IMR-90 (cell line): ENCODE measurements at regions not wholly inside any gene's neighbourhood (a gene's known extent, or its start where the extent isn't known, plus 50 kb on each side); places are given as distances from the start of the nearest gene placed in this dataset.

Source experiments
- ATAC-seq: fragments of 200-7000 bp; cut with Tn5 transposase; 2 replicates; pipeline ENCODE4 v1.9.1; 2020; ENCODE audit warnings: low read depth, mild to moderate bottlenecking, moderate library complexity
- BruUV-seq: library from RNA; stranded (reverse); fragments of 400-500 nt; replicated peaks from 2 replicates; lab custom pipeline; 2021; lab: Mats Ljungman, UMichigan
- CTCF ChIA-PET: fragments of 300-600 bp; formaldehyde crosslinking; extraction: SDS; loops from one replicate; lab custom pipeline; 2021; ENCODE audit warnings: antibody characterized with exemption; lab: Yijun Ruan, JAX
- POLR2A ChIA-PET: fragments of 300-600 bp; sonication (Branson Sonifier 250); formaldehyde crosslinking; loops from one replicate; lab custom pipeline; 2022; ENCODE audit warnings: antibody characterized with exemption; ENCODE audit not compliant: unreplicated experiment; lab: Charles Lee
- DNase-seq: peaks from one replicate; pipeline ENCODE4 v3.0.0; 2013
- H2AFZ ChIP-seq: replicated peaks from 2 replicates; pipeline ENCODE3; 2013; ENCODE audit warnings: low read length, mild to moderate bottlenecking; ENCODE audit not compliant: poor library complexity
- H2AK5ac ChIP-seq: 2 replicates; pipeline ENCODE4 v1.6.1; 2013; ENCODE audit warnings: low read depth, low read length, inconsistent platforms
- H2AK9ac ChIP-seq: replicated peaks from 2 replicates; pipeline ENCODE3; 2013; ENCODE audit warnings: mild to moderate bottlenecking, low read depth, low read length, moderate library complexity; ENCODE audit not compliant: poor library complexity
- H2BK120ac ChIP-seq: 2 replicates; pipeline ENCODE4 v1.6.1; 2013; ENCODE audit warnings: low read depth, low read length, inconsistent platforms
- H2BK15ac ChIP-seq: 3 replicates; pipeline ENCODE4 v1.6.1; 2013; ENCODE audit warnings: low read depth, low read length, inconsistent platforms
- H2BK20ac ChIP-seq: 2 replicates; pipeline ENCODE4 v1.6.1; 2013; ENCODE audit warnings: low read depth, mild to moderate bottlenecking, inconsistent platforms, low read length, moderate library complexity
- H2BK5ac ChIP-seq: 2 replicates; pipeline ENCODE4 v1.6.1; 2013; ENCODE audit warnings: mild to moderate bottlenecking, low read depth, low read length, inconsistent platforms; ENCODE audit not compliant: poor library complexity, severe bottlenecking
- H3K14ac ChIP-seq: replicated peaks from 2 replicates; pipeline ENCODE4 v1.6.1; 2013; ENCODE audit warnings: low read depth, low read length, inconsistent platforms
- H3K18ac ChIP-seq: 2 replicates; pipeline ENCODE4 v1.6.1; 2013; ENCODE audit warnings: low read depth, low read length, control low read depth
- H3K23ac ChIP-seq: 2 replicates; pipeline ENCODE4 v1.6.1; 2013; ENCODE audit warnings: low read depth, low read length, inconsistent platforms
- H3K27ac ChIP-seq: 2 replicates; pipeline ENCODE4 v1.5.1; 2013; ENCODE audit warnings: mild to moderate bottlenecking, control low read depth, low read length; ENCODE audit not compliant: insufficient read depth
- H3K27me3 ChIP-seq: 2 replicates; pipeline ENCODE4 v1.6.1; 2013; ENCODE audit warnings: low read length; ENCODE audit not compliant: control insufficient read depth, insufficient read depth
- H3K36me3 ChIP-seq: 2 replicates; pipeline ENCODE4 v1.6.1; 2013; ENCODE audit warnings: low read length, mixed read lengths; ENCODE audit not compliant: control insufficient read depth, insufficient read depth
- H3K4ac ChIP-seq: 2 replicates; pipeline ENCODE4 v1.6.1; 2013; ENCODE audit warnings: low read depth, low read length, inconsistent platforms
- H3K4me1 ChIP-seq: 2 replicates; pipeline ENCODE4 v1.6.1; 2013; ENCODE audit warnings: low read length, mixed read lengths; ENCODE audit not compliant: control insufficient read depth, insufficient read depth
- H3K4me2 ChIP-seq: 2 replicates; pipeline ENCODE4 v1.6.1; 2013; ENCODE audit warnings: low read depth, mild to moderate bottlenecking, control low read depth, low read length, moderate library complexity
- H3K4me3 ChIP-seq: 2 replicates; pipeline ENCODE4 v1.5.1; 2013; ENCODE audit warnings: low read depth, mild to moderate bottlenecking, control low read depth, low read length, moderate library complexity; ENCODE audit not compliant: insufficient read depth
- H3K56ac ChIP-seq: 2 replicates; pipeline ENCODE4 v1.6.1; 2013; ENCODE audit warnings: low read length, inconsistent platforms; ENCODE audit not compliant: insufficient read depth; ENCODE audit errors: extremely low read depth
- H3K79me1 ChIP-seq, 2 experiments: 2 replicates each; pipeline ENCODE4 v1.6.1; 2013; ENCODE audit warnings: low read length in 2 of 2, inconsistent platforms in 1 of 2, low read depth in 1 of 2
- H3K9ac ChIP-seq: 2 replicates; pipeline ENCODE4 v1.6.1; 2013; ENCODE audit warnings: low read depth, low read length, control low read depth
- H3K9me1 ChIP-seq: 2 replicates; pipeline ENCODE4 v1.6.1; 2013; ENCODE audit warnings: low read length, inconsistent platforms; ENCODE audit not compliant: insufficient read depth
- H3K9me3 ChIP-seq: 2 replicates; pipeline ENCODE4 v1.6.1; 2013; ENCODE audit warnings: low read length; ENCODE audit not compliant: control insufficient read depth, insufficient read depth
- H4K20me1 ChIP-seq: 2 replicates; pipeline ENCODE4 v1.6.1; 2013; ENCODE audit warnings: low read length, inconsistent platforms; ENCODE audit not compliant: insufficient read depth
- H4K5ac ChIP-seq: 2 replicates; pipeline ENCODE4 v1.6.1; 2013; ENCODE audit warnings: mild to moderate bottlenecking, low read depth, low read length, control low read depth
- H4K8ac ChIP-seq, 2 experiments: 2 replicates each; pipeline ENCODE4 v1.6.1; 2013; ENCODE audit warnings: low read depth in 2 of 2, low read length in 2 of 2, control low read depth in 1 of 2, inconsistent platforms in 1 of 2
- H4K91ac ChIP-seq: 2 replicates; pipeline ENCODE4 v1.6.1; 2013; ENCODE audit warnings: low read depth, low read length, inconsistent platforms; ENCODE audit not compliant: insufficient read depth
- BHLHE40 ChIP-seq: fragments of 150-350 bp; IDR thresholded peaks from 2 replicates; pipeline ENCODE4 v1.6.1; 2016; ENCODE audit warnings: mild to moderate bottlenecking, low read depth, low read length
- CEBPB ChIP-seq: IDR thresholded peaks from 2 replicates; pipeline ENCODE4 v1.6.1; 2012; ENCODE audit warnings: low read depth, low read length, improper control_type of control experiment
- CHD1 ChIP-seq: IDR thresholded peaks from 2 replicates; pipeline ENCODE4 v1.6.1; 2012; ENCODE audit warnings: low read depth, low read length, improper control_type of control experiment
- FOS ChIP-seq: fragments of 150-350 bp; IDR thresholded peaks from 2 replicates; pipeline ENCODE4 v1.6.1; 2016; ENCODE audit warnings: low read depth, low read length
- MXI1 ChIP-seq: IDR thresholded peaks from 2 replicates; pipeline ENCODE4 v1.6.1; 2012; ENCODE audit warnings: low read depth, mild to moderate bottlenecking, low read length, moderate library complexity, borderline replicate concordance
- NFE2L2 ChIP-seq: fragments of 150-350 bp; IDR thresholded peaks from 2 replicates; pipeline ENCODE4 v1.6.1; 2016; ENCODE audit warnings: low read depth, mild to moderate bottlenecking, low read length
- RAD21 ChIP-seq: IDR thresholded peaks from 2 replicates; pipeline ENCODE4 v1.6.1; 2012; ENCODE audit warnings: low read length, improper control_type of control experiment
- WGBS, 2 experiments: methylation state at CpG; one replicate each; pipeline versions ENCODE4 v1.1.5 to v1.1.7; 2013; ENCODE audit warnings: missing lambda C conversion rate in 2 of 2; ENCODE audit not compliant: insufficient read length in 1 of 2; ENCODE audit errors: extremely low coverage in 2 of 2; 5-methylcytosine and 5-hydroxymethylcytosine counted together
- dilution Hi-C: fragments of 300-500 bp; cut with HindIII; formaldehyde crosslinking; loops from one replicate; pipeline ENCODE4 v1.14.3; 2018; ENCODE audit warnings: low sequenced_read_pairs; ENCODE audit not compliant: unreplicated experiment
- in situ Hi-C: fragments of 300-500 bp; cut with MboI; formaldehyde crosslinking; loops from 3 replicates; pipeline ENCODE4 v1.14.3; 2019; ENCODE audit warnings: low sequenced_read_pairs, inconsistent platforms, mixed read lengths
- intact Hi-C: fragments of 100-400 bp; cut with micrococcal nuclease; formaldehyde crosslinking; loops from 2 replicates; pipeline ENCODE4 v1.10.0; 2022
- TF ChIP-seq, protein P1 (sequence below): fragments of 150-350 bp; IDR thresholded peaks from 2 replicates; pipeline ENCODE4 v1.6.1; 2017; ENCODE audit warnings: mild to moderate bottlenecking, antibody characterized with exemption, low read length, low read depth

DNA sequence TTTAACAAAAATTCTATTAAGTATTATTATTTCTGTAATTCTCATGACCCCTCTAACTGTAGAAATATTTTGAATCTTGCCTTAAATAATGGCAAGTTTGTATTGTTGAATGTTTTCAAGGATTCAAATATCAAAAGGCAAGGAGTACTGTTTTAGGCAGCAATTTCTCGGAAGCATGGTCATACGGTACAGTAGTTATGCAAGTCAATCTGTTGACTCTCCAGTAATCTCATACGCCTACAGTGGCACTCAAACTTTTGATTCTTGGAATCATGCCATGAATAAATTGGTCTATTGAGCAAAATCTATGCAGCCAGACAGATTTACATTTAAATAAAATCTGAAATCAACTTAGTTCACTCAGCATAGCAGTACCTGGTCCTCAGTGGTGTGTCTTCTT is 139.6 kb upstream of the FAM47C start:
- H3K56ac ChIP-seq: no peak overlapping the region
- in situ Hi-C loops: loop anchor here (25.0 kb wide), 1 partner anchor 1481 kb away; no protein-coding TSS in a partner anchor
- H3K4ac ChIP-seq: no peak overlapping the region
- H3K4me1 ChIP-seq: no peaks in the 10 kb centered on the region
- no peaks in the 10 kb centered on the region for H3K9me1 ChIP-seq
- 80% methylated on average over 1 of the region's 3 CpGs; no CpG with 5 or more reads in 1 of the 2 experiments for WGBS, 2 experiments
- TF ChIP-seq CHD1: no peak
- TF ChIP-seq, protein P1, sequence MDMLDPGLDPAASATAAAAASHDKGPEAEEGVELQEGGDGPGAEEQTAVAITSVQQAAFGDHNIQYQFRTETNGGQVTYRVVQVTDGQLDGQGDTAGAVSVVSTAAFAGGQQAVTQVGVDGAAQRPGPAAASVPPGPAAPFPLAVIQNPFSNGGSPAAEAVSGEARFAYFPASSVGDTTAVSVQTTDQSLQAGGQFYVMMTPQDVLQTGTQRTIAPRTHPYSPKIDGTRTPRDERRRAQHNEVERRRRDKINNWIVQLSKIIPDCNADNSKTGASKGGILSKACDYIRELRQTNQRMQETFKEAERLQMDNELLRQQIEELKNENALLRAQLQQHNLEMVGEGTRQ: no peak
- no peak for TF ChIP-seq RAD21
- no peak for TF ChIP-seq NFE2L2
- TF ChIP-seq FOS: no peak
- no peak for TF ChIP-seq CEBPB
- no peak for TF ChIP-seq MXI1
- no peak for TF ChIP-seq BHLHE40
- H4K5ac ChIP-seq: no peak overlapping the region
- no TSS peak for BruUV-seq
- no peak overlapping the region for H4K91ac ChIP-seq
- H3K9ac ChIP-seq: no peak overlapping the region
- dilution Hi-C loops: no loop called here
- H2BK120ac ChIP-seq: no peak overlapping the region
- no peaks in the 10 kb centered on the region for H3K9me3 ChIP-seq
- no peak for DNase-seq
- H3K4me3 ChIP-seq: no peak overlapping the region
- H2BK20ac ChIP-seq: no peak overlapping the region
- H3K27me3 ChIP-seq: no peaks in the 10 kb centered on the region
- H2AK5ac ChIP-seq: no peak overlapping the region
- intact Hi-C loops: loop anchor here (10.0 kb wide), 3 partner anchors 974 to 1974 kb away; no protein-coding TSS in a partner anchor
- H3K4me2 ChIP-seq: no peak overlapping the region
- no peak overlapping the region for H2BK15ac ChIP-seq
- no peaks in the 10 kb centered on the region for H3K36me3 ChIP-seq
- ATAC-seq: no peak
- H2AFZ ChIP-seq: no peak overlapping the region
- H2AK9ac ChIP-seq: no peak overlapping the region
- H3K18ac ChIP-seq: no peak overlapping the region
- CTCF ChIA-PET: no interaction called here
- H3K23ac ChIP-seq: no peak overlapping the region
- H4K20me1 ChIP-seq: no peaks in the 10 kb centered on the region
- no peak overlapping the region for H2BK5ac ChIP-seq
- POLR2A ChIA-PET: no interaction called here
- no peak overlapping the region for H3K27ac ChIP-seq
- no peak overlapping the region for H3K14ac ChIP-seq
- no peaks in the 10 kb centered on the region for H3K79me1 ChIP-seq
- no peak overlapping the region for H4K8ac ChIP-seq
